ENCODE measurements at regions not wholly inside any gene's neighbourhood (a gene's known extent, or its start where the extent isn't known, plus 50 kb on each side); places are given as distances from the start of the nearest gene placed in this dataset.

- TF ChIP-seq, protein P1, sequence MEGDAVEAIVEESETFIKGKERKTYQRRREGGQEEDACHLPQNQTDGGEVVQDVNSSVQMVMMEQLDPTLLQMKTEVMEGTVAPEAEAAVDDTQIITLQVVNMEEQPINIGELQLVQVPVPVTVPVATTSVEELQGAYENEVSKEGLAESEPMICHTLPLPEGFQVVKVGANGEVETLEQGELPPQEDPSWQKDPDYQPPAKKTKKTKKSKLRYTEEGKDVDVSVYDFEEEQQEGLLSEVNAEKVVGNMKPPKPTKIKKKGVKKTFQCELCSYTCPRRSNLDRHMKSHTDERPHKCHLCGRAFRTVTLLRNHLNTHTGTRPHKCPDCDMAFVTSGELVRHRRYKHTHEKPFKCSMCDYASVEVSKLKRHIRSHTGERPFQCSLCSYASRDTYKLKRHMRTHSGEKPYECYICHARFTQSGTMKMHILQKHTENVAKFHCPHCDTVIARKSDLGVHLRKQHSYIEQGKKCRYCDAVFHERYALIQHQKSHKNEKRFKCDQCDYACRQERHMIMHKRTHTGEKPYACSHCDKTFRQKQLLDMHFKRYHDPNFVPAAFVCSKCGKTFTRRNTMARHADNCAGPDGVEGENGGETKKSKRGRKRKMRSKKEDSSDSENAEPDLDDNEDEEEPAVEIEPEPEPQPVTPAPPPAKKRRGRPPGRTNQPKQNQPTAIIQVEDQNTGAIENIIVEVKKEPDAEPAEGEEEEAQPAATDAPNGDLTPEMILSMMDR (IDR thresholded peaks at IDR 0.05; ENCODE audit: low read depth, low read length), result no peak
- no peak for TF ChIP-seq EZH2phosphoT487 (IDR thresholded peaks at IDR 0.05; ENCODE audit: low read depth)
Measured at GRCh38 chr12:82216475-82216874, 141.7 kb downstream of the CCDC59 start.
